ENCODE measurements at regions not wholly inside any gene's neighbourhood (a gene's known extent, or its start where the extent isn't known, plus 50 kb on each side); places are given as distances from the start of the nearest gene placed in this dataset.
"Not testable (repeated sequence)": the region's sequence is repeated elsewhere in the genome, so short reads cannot be mapped to it uniquely, and the experiment has no call there.

DNA sequence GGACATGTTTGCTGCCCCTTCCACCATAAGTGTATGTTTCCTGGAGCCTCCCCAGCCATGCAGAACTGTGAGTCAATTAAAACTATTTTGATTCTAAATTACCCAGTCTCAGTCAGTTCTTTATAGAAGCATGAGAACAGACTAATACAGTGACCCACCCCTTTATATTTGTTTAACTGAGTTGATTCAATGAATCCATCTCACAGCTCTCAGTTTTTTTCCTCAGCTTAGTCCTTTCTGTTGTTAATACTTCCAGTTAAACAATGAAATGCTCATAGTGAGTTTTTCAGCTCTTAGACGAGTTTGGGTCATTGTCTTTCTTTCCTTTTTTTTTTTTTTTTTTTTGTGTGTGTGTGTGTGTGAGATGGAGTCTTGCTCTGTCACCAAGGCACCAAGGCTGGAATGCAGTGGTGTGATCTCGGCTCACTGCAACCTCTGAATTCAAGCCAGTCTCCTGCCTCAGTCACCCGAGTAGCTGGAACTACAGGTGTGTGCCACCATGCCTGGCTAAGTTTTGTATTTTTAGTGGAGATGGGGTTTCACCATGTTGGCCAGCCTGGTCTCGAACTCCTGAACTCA is 627.4 kb downstream of the SPATA31A7 start:
- not testable (repeated sequence) for DNase-seq (ENCODE audit: low spot score)

DNA sequence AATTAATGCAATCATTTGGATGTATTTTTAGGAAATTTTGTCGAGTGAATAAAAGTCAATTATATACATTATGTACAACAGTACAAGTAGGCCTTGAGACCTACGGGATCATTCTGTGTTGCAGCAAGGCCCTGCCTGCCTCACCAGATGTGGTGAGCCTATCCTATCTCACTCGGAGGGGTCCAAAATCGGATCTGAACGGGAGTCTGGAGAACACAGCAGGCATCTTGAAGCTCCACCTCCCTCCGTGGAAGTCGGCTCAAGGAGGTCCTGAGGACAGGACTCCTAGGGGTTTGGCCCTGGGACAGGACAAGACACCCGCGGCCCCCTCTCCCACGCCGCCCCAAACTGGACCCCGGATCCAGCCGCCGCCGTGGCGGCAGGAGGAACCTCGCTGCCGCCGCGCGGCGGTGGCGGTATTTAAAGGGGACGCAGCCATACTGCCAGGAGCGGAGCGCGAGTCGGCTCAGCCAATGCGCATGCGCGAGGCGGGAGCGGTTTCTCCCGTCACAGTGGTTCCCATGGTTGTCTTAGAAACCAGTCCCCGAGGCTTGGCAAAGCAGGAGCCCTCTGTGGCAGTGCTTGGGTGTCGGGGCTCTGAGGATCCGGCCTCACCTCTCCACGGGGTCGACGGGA is 663.9 kb downstream of the SPATA31A7 start:
- DNase-seq (ENCODE audit: low spot score), result peak; percentile 89

DNA sequence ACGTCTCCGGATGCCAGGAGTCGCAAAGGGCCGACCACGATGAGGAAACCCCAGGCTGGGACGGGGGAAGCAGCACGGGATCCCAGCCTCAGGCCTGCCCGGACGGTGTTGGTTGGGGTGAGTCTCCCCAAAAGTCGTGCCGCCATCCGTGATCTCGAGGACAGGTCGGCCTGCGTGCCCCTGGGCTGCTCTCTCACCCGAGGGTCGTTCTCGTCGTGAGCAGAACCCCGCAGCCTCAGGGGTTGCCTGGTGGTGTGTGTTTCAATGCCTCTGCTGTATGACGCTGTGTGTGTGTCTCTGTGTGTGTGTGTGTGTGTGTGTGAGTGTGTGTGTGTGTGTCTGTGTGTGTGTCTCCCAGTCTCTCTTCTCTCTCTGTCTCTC is 664.4 kb downstream of the SPATA31A7 start:
- not testable (repeated sequence) for DNase-seq (ENCODE audit: low spot score)

DNA sequence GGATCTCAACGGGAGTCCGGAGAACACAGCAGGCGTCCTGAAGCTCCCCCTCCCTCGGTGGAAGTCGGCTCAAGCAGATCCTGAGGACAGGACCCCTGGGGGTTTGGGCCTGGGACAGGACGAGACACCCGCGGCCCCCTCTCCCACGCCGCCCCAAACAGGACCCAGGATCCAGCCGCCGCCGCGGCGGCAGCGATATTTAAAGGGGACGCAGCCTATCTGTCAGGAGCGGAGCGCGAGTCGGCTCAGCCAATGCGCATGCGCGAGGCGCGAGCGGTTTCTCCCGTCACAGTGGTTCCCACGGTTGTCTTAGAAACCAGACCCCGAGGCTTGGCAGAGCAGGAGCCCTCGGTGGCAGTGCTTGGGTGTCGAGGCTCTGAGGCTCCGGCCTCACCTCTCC is 666.4 kb downstream of the SPATA31A7 start:
- not testable (repeated sequence) for DNase-seq (ENCODE audit: low spot score)

DNA sequence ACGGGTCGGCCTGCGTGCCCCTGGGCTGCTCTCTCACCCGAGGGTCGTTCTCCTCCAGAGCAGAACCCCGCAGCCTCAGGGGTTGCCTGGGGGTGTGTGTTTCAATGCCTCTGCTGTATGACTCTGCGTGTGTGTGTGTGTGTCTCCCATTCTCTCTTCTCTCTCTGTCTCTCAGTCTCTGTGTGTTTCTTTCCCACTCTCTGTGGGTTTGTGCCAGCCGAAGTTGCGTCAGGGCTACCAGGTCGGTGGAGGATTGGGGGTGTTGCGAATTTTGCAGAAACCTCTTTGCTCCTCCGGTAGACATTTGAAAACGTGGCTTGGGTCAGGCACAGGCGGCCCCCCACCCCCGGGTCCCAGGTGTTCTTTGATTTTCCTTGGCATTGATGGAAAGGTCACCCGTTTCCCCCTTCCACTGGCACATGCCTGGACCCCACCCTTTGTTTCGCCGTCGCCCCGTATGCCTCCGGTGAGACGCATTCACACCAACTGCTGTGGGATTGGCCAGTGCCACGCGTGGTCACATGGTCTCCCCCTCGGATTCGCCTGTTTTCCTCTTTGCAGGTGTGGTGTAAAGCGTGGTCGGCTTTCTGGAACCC is 667.1 kb downstream of the SPATA31A7 start:
- peak; percentile 3 for DNase-seq (ENCODE audit: low spot score)

DNA sequence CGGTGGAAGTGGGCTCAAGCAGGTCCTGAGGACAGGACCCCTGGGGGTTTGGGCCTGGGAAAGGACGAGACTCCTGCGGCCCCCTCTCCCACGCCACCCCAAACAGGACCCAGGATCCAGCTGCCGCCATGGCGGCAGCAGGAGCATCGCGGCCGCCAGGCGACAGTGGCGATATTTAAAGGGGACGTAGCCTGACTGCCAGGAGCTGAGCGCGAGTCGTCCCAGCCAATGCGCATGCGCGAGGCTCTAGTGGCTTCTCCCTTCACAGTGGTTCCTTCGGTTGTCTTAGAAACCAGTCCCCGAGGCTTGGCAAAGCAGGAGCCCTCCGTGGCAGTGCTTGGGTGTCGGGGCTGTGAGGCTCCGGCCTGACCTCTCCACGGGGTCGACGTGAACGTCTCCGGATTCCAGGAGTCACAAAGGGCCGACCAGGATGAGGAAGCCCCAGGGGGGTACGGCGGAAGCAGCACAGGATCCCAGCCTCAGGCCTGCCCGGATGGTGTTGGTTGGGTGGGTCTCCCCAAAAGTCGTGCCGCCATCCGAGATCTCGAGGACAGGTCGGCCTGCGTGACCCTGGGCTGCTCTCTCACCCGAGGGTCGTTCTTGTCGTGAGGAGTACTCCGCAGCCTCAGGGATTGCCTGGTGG is 668.0 kb downstream of the SPATA31A7 start:
- not testable (repeated sequence) for DNase-seq (ENCODE audit: low spot score)

DNA sequence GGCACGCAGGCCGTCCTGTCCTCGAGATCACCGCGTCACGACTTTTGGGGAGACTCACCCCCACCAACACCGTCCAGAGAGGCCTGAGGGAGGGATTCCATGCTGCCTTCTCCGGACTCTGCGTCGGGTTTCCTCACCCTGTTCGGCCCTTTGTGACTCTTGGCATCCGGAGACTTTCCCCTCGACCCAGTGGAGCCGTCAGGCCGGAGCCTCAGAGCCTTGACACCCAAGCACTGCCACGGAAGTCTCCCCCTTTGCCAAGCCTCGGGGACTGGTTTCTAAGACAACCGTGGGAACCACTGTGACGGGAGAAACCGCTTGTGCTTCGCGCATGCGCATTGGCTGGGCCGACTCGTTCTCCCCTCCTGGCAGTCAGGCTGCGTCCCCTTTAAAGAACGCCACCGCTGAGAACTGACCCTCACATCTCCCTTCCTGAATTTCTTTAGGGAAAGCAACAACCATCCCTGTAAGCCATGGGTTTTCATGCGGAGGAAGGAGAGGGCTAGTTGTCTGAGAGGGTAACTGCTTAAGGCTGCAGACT is 672.7 kb downstream of the SPATA31A7 start:
- DNase-seq (ENCODE audit: low spot score), result peak; percentile 69

DNA sequence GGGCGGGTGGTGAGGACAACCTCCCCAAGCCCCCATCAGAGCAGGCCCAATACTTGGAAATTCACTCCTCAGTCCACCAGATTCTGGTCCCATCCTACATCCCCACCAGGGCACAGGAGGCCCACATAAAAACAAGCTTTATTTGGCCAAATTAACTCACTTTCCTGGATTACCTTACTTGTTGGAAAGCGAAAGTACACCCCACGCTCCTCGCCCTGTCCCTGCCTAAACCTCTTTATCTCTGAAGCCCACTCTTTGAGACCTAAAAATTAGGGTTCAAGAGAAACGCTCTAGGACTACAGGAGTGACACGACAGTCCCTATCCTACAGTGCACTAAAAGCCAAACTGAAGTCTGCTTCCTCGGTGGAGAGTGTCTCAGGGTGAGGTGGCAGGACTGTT is 674.6 kb downstream of the SPATA31A7 start:
- DNase-seq (ENCODE audit: low spot score), result not testable (repeated sequence)

DNA sequence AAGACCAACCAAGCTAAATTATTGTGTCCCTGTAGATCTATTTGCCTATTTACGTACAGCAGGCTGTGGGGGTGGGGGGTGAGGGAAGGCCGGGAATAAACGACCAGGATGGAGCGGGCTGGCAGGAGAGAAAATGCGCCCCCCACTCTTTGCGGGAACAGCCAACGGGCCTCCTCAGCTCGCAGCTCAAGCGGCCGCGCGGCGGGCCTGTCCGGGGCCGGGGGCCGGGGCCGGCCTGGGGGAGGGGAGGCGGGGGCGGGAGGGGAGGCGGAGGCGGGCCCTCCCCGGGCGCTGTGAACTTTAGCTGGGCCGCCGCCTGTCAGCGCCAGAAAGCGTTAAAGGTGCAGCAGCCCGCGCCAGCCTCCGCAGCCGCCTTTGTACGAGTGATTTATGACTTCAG is 679.1 kb downstream of the SPATA31A7 start:
- DNase-seq (ENCODE audit: low spot score), result not testable (repeated sequence)

DNA sequence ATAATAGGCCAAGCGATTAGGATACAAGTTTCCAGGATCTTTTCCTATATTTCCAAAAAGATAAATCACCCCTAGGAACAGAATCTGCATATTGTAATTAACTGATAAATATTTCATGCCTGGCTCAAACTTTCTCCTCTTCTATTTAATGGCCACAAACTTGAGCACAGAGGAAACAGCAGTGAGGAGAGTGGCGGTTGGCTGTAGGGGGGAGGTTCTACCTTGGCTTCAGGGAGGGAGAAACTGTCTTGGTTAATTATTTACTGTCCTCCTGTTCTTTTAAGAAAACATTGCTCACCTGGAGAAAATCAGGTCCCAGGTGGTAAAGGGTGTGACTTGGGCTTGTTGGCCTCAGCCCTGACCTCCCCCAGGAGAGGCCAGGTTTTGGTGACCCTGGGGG is 682.5 kb downstream of the SPATA31A7 start:
- DNase-seq (ENCODE audit: low spot score), result not testable (repeated sequence)

Measured in CD4-positive, alpha-beta T cell treated with Interleukin-2 at 100 ng/mL for 4 hours (primary cell).